GM21576 (cell line): ENCODE measurements at regions not wholly inside any gene's neighbourhood (a gene's known extent, or its start where the extent isn't known, plus 50 kb on each side); places are given as distances from the start of the nearest gene placed in this dataset.
A peak's percentile ranks its signal among the peaks of the same experiment; 100 is the strongest.

Experiments used
- ATAC-seq: cut with Tn5 transposase; IDR thresholded peaks from one replicate; pipeline ENCODE4 v1.9.1; 2021; ENCODE audit warnings: mild to moderate bottlenecking, moderate library complexity; ENCODE audit not compliant: unreplicated experiment

GRCh38 chr7:41116337-41116736, 586.6 kb downstream of the INHBA start:
- no peak for ATAC-seq

GRCh38 chr7:41114691-41115090, 588.2 kb downstream of the INHBA start:
- no peak for ATAC-seq

DNA sequence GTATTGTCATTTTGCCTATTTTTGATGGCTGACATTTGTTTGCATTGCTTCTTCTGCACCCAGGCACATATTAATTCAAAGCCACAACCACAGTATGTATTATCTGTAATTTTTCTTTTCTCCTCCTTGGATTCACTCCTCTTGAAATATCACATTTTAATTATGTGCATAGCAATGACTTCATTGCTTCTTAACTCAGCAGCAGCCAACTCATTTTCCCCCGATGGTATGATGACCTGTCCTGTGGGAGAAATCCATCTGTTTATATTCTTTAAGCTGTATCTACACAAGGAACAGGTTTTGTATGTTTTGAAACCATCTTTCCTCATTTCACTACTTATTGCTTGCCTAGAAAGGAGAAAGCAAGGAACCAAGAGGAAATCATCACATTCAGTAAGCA, 588.8 kb downstream of the INHBA start:
- ATAC-seq: no peak

DNA sequence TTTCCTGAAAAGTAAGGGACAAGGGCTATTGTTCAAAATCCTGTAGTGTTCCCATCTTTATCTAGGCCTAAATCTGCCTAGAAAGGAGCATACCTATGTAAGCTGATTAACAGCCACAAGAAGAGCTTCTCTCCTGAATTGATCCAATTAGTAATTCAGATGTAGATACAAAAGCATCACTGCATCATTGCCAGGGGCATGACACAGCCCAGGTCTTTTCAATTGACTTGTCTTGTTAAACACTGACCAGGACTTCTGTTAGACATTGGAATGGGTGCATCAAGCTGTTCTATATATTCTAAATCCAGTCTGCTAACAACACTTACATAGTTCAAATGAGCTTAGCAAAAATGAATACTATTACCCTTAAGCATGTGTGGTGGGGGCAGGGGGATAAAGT, 589.2 kb downstream of the INHBA start:
- no peak for ATAC-seq

- no peak for ATAC-seq
These were observed 592.7 kb downstream of the INHBA start for GRCh38 chr7:41110186-41110585.

GRCh38 chr7:41108821-41109220, 594.1 kb downstream of the INHBA start:
- no peak for ATAC-seq

- ATAC-seq: no peak
These were observed 594.9 kb downstream of the INHBA start for GRCh38 chr7:41107938-41108448.

GRCh38 chr7:41107330-41107937, 595.5 kb downstream of the INHBA start:
- no peak for ATAC-seq

GRCh38 chr7:41104631-41105030, 598.3 kb downstream of the INHBA start:
- no peak for ATAC-seq

GRCh38 chr7:41103331-41103730, 599.6 kb downstream of the INHBA start:
- peak; percentile 79 for ATAC-seq

- ATAC-seq: no peak
These were observed 604.0 kb downstream of the INHBA start for GRCh38 chr7:41098846-41099245.

- no peak for ATAC-seq
These were observed 604.5 kb downstream of the INHBA start for GRCh38 chr7:41098402-41098801.

- no peak for ATAC-seq
These were observed 605.4 kb downstream of the INHBA start for GRCh38 chr7:41097501-41097900.

DNA sequence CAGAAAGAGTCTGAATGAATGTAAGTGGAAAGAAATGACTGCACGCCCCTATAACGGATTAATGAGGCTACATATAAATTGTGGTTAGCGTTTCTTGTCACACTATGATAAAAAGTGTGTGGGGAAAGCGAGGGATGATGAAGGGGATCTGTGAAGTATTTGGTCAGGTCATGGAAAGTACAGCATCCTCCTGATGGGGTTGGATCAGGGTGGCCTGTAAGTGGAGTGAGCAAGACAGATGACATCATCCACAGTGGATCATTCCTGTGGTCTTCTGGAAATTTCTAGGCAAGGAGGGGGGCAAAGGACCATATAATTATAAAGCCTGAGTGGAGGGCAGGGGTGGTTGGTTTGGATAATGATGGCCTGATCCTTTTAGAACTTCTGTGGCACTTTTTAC, 606.0 kb downstream of the INHBA start:
- no peak for ATAC-seq

- ATAC-seq: no peak
These were observed 609.7 kb downstream of the INHBA start for GRCh38 chr7:41093141-41093540.

DNA sequence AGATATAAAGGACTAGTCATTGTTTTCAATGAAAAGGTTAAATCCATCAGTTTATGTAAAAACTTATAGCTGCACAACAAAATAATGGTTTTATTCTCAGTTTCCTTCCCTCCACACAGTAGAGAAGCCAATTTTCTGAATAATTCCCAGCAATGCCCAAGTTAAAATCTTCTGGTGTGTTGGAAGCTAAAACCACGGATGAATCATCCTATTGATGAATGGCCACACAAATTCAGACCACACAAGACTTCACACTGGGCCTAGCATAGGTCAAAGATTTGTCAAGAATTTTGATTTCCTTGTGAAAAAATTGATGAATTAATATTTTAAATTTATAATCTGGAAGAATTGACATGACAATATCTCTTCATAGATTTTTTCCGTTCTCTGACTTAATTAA, 617.6 kb downstream of the INHBA start:
- ATAC-seq: no peak

- no peak for ATAC-seq
These were observed 618.5 kb downstream of the INHBA start for GRCh38 chr7:41084381-41084780.

DNA sequence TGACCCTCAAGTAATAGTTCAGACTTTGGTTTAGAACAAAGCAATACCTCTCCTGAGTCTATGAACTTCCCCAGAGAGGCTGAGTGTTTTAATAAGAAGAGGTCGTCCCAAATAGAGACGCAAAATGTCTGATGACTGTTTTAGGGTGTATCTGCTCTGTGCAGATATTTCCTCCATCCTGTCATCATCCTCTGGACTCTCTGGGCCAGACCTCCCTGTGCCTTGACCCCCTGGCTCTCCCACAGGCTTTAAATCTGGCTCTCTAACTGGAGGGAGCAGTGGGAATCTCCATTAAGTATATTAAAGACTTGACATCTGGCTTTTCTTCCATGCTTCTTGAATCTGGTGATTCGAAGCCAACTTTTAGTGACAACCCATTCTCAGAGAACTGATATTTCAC, 633.3 kb downstream of the INHBA start:
- ATAC-seq: no peak

- no peak for ATAC-seq
These were observed 635.3 kb downstream of the INHBA start for GRCh38 chr7:41067576-41067975.

- ATAC-seq: no peak
These were observed 637.2 kb downstream of the INHBA start for GRCh38 chr7:41065663-41066062.

GRCh38 chr7:41063116-41063515, 639.8 kb downstream of the INHBA start:
- ATAC-seq: no peak

GRCh38 chr7:41060796-41061195, 642.1 kb downstream of the INHBA start:
- no peak for ATAC-seq

DNA sequence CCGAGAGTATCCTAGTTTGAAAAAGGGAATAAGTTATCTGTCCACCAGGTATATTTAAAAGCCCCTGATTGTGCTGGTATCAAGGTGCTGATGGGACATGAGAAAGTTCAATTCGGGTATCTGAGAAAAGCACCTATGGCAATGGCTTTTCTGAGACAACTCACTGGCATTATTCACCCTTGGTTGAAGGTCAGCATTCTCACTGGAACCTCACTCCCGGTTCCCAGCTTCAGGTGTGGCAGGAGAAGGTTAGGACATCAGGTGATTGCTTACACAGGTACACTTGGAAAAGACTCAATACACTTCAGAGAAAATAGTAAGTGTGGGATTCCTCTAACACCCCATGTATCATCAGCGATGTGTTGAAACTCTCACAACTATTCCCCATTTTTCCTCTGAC, 643.1 kb downstream of the INHBA start:
- ATAC-seq: no peak
